Breast epithelium (tissue), 3 donors: ENCODE measurements at regions not wholly inside any gene's neighbourhood (a gene's known extent, or its start where the extent isn't known, plus 50 kb on each side); places are given as distances from the start of the nearest gene placed in this dataset.

ENCODE experiments used
- CTCF ChIP-seq, 3 donors: fragments of 450-650 bp; IDR thresholded peaks; one replicate each; pipeline ENCODE4 v1.5.1; 2016 to 2017; ENCODE audit warnings: antibody characterized with exemption in 3 of 3, mild to moderate bottlenecking in 3 of 3, moderate library complexity in 3 of 3
- POLR2A ChIP-seq: fragments of 450-650 bp; IDR thresholded peaks from one replicate; pipeline ENCODE4 v1.6.1; 2016; ENCODE audit warnings: antibody characterized with exemption, mild to moderate bottlenecking, moderate library complexity
- POLR2AphosphoS5 ChIP-seq, 3 donors: sonication (generic); formaldehyde crosslinking; IDR thresholded peaks; one replicate each; pipeline ENCODE4 v1.6.1; 2017; ENCODE audit warnings: antibody characterized with exemption in 3 of 3

DNA sequence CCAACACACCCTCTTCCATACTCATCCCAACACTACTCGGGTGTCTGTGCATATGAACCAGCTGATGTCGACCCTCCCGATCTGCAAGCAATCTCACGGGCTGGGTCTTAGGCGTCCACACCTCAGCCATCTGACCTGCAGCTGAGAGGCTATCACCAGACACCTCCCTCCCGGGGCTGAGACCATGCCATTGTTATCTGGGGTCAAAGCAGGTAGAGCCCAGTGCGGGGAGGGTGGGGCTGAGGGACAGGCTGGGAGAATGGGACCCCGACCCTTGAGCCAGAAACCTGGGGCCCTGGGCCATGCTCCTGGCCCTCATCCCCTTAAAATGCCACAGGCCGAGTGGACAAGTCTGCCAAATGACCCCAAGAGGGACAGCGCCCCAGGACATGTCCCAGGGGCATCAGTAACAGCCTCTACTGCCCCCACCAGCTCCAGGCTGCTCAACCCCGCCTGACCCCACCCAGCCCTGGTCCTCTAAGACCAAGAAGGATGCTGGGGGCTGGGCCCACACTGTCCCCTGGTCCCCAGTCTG is 146.7 kb upstream of the CST7 start:
- TF ChIP-seq CTCF (IDR thresholded peaks at IDR 0.05) (no peak), POLR2A (no peak), POLR2AphosphoS5 (IDR thresholded peaks at IDR 0.05) (no peak)
